NCI-H2171 (cell line): ENCODE measurements at regions not wholly inside any gene's neighbourhood (a gene's known extent, or its start where the extent isn't known, plus 50 kb on each side); places are given as distances from the start of the nearest gene placed in this dataset.
"Not testable (repeated sequence)": the region's sequence is repeated elsewhere in the genome, so short reads cannot be mapped to it uniquely, and the experiment has no call there.

ENCODE experiments used
- DNase-seq: peaks from one replicate; lab custom pipeline; 2025; lab: John Stamatoyannopoulos, UW

DNA sequence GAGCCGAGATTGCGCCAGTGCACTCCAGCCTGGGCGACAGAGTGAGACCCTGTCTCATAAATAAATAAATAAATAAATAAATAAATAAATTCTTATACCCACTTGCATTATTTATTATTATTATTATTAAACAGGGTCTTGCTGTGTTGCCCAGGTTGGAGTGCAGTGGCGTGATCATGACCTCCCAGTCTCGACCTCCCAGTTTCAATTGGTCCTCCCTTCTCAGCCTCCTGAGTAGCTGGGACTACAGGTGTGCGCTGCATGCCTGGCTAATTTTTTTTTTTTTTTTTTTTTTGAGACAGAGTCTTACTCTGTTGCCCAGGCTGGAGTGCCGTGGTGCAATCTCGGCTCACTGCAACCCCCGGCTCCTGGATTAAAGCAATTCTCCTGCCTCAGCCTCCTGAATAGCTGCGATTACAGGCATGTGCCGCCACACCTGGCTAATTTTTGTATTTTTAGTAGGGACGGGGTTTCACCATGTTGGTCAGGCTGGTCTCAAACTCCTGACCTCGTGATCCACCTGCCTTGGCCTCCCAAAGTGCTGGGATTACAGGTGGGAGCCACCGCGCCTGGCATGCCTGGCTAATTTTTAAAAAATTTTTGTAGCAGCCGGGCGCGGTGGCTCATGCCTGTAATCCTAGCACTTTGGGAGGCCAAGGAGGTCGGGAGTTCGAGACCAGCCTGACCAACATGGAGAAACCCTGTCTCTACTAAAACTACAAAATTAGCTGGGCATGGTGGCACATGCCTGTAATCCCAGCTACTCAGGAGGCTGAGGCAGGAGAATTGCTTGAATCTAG is 150.2 kb downstream of the SEC14L1 start:
- DNase-seq = not testable (repeated sequence)

DNA sequence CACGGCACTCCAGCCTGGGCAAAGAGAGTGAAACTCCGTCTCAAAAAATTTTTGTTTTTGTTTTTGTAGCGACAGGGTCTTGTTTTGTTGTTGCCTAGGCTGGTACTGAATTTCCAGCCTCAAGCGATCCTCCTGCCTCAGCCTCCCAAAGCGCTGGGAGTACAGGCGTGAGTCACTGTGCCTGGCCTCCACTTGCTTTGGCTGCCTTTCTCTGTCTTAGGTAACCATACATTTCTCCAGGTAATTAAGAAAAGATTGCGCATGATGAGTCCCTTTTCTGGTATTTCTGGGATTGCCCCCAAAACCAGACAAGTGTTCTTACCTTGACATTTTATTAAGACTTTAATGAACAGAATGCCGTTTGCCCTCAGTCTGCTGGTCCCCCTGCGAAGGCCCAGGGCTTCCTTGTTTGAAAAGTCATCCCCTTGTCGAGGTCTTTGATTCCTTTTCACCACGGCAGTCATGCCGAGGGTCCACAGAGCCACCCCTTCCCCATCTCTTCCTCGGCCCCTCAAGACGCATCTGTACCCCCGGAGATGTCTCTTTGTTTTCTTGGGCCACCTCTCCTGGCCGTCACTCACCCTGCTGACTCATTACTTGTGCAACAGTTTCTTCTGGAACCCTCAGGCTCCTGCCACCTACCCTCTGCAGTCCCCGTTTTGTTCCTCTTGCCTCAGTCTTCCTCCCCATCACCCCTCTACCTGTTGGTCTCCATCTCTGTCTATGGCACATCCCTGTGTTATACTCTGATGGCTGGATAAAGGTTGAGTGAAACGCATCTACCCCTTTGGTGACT is 151.0 kb downstream of the SEC14L1 start:
- no peak for DNase-seq

DNA sequence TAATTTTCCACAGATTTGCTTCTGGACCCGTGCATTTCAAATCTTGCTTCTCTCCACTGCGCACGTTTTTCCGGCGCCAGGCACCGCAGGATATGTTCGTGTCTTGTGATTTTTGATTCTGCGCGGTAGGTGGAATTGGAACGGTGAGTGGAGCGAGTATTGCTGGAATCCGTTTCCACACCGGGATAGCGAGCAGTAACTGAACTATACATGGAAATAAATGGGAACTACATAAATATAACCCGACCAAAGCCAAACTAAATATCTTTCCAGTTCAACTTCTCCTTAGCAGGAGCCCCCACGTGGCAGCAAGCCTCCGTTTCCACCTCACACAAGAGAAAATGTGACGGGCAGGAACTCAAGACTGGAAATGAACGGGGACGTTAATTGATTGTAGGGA is 154.0 kb downstream of the SEC14L1 start:
- DNase-seq = no peak

DNA sequence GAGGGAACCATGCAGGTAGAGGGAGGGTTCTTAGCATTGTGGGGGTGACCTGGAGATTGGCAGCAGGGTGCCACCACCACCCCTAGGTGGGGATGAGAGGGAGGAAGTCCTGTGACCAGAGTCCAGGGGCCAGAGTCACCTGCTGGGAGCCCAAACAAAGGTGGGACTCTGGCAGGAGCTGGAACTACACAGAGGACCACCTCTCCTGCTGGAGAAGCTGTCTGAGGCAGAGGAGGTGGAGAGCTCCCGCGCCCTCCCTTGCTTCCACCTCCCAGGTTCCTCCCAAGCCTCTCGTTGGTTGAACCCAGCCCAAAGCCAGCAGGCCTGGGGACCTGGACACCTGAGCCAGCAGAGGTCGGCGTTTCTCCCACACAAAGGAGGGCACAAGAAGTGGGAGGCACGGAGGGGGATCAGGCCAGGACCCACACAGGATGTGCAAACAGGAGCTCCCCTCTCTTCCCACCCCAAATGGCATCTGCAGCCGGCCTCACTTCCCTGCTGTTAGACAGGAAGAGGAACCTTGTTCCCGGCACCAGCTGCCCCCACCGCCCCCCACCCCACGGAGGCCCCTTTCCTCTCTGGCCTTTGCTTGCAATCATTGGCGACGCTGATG is 154.6 kb downstream of the SEC14L1 start:
- no peak for DNase-seq

DNA sequence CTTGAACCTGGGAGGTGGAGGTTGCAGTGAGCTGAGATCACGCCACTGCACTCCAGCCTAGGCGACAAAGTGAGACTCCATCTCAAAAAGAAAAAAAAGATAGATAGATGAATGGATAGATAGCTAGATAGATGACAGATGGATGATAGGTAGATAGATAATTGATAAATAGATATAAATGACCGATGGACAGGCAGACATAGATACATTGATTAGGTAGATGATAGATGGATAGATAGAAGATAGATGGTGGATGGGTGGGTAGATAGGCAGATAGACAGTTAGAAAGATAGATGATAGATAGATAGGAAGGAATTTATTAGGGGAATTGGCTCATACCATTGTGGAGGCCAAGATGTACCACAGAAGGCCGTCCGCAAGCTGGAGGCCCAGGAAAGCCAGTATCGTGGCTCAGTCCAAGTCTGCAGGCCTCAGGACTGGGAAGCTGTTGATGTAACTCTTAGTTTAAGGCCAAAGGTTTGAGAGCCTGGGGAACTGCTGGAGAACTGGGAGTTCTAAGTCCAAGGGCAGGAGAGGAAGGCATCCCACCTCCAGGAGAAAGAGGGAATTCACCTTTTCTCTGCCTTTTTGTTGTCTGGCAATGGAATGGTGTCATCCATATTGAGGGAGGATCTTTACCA is 156.1 kb downstream of the SEC14L1 start:
- DNase-seq = no peak

DNA sequence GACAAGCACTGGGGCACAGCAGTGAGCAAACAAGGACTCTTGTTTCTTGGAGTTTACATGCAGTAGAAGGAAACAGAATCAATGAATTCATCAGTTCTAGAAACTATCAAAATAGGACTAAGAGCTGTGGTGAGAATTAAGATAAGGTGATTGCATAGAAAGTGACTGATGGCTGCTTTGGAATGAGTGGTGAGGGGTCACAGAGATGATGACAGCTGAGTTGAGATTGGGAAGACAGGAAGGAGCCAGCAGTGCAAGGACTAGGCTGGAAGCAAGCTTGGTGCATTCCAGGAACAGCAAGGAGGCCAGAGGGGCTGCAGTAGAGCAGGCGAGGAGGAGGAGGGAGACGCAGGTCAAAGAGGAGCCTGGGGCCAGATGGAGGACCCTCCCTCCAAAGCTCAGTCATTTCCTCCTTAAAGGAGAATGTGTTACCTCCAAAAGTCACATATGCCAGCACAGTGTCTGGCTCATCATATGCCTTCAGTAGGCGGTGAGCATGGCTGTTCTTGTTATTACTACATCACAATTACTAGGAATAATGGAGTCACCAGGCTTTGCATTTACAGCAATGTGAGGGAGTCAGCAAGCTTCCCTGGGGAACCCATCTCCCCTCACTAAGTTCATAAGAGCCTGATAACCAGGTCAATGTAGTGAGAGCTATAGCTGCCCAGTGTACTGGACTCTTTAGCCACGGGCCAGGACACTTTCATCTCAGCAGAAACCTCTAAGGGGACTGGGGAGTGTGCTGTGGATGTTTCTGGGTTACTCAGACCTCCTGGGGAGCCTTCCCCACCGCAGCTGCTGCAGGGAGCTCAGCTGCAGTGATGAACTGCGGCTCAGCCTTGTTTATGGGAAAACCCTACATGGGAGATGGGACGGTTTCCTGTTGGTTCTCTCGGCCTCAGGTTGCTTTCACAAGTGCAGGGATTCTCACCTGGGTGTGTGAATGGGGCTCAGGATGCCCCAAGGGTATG is 157.2 kb downstream of the SEC14L1 start:
- no peak for DNase-seq

DNA sequence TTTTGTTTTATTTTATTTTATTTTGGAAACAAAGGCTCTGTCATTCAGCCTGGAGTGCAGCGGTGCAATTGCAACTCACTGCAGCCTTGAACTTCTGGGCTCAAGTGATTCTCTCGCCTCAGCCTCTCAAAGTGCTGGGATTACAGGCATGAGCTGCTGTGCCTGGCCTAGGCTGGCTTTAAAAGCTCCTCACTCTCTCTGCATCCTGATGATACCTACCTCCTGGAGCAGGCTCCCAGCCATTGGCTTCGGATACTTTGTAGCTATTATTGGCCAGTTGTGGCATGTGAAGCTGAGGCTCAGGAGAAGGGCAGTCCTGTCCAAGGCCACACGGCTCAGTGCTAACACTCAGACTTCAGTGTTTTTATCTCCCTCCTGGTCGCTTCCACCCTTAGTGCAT is 158.0 kb downstream of the SEC14L1 start:
- DNase-seq = no peak

DNA sequence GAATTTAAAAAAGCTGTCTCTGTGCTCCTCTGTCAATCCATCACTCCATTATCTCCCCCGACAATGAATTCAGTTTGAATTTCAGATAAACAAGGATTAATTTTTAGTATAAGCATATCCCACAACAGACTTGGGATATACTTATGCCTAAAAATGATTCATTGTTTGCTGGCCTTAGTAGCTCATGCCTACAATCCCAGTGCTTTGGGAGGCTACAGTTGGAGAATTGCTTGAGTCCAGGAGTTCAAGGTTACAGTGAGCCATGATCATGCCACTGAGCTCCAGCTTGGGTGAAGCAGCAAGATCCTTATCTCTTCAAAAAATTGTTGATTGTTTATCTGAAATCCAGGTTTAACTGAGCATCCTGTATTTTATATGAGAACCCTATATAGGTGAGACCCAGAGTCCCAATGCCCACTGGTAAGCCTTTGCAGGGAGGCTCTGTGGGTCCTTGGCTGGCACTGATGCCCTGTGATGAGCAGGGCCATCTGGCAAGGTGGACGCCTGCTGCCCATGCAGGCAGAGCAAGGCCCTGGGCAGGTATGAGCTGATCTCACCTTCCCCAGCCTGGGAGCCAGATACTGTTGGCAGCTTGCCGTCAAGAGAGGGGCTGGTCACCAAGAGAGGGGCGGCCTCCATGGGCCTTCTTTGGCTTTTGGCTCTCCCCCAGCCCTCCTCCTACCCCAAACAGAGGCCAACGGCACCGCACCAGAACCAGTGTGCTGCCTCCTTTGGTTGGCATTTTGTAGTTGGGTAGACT is 158.7 kb downstream of the SEC14L1 start:
- no peak for DNase-seq

DNA sequence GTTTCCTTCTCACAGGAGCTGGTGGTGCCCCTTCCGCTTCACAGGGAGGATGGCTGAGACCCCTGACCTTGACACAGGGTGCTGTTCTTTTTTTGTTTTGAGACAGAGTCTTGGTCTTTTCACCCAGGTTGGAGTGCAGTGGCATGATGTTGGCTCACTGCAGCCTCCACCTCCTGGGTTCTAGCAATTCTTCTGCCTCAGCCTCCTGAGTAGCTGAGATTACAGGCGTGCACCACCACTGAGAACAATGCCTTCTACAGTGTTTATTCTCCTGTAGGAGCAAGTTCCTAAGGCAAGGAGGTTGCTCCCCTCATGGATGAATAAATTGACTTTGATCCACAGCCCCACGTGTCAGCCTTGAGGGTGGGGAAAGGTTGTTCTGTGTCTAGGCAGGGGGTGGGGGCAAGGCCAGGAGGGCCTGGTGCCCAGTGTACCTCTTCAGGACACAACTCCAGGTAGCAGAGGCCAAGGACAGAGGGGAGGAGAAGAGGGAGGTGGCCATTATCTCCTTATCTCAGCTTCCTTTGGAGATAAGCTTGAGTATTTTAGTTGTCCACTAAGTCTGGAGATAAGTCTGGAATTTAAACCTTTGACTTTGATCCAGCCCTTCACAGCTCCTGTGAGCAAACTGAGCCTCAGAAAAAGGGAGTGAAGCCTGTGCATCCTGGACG is 159.4 kb downstream of the SEC14L1 start:
- no peak for DNase-seq

DNA sequence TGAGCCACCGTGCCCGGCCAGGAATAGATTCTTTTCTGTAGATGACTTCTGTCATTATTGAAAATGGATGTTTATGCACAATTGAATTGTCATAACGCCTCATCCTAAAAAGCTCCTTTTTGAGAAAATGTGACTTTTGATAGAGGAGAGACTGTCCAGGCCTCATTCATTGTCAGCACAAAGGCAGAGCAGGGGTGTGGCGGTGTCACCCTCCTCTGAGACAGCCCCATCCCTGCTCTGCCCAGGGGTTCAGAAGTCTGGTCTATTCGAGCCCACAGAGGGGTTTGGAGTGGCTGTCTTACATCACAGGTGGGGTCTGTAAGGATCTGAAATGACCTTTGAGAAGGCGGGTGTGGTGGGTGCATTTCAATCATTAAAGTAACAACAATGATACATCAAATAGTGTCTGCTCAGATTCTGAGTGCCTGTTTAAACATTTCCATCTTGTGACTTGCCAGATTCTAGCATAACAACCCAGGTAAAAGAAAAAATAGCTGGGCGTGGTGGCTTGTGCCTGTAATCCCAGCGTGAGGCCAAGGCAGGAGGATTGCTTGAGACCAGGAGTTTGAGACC is 161.0 kb downstream of the SEC14L1 start:
- no peak for DNase-seq

DNA sequence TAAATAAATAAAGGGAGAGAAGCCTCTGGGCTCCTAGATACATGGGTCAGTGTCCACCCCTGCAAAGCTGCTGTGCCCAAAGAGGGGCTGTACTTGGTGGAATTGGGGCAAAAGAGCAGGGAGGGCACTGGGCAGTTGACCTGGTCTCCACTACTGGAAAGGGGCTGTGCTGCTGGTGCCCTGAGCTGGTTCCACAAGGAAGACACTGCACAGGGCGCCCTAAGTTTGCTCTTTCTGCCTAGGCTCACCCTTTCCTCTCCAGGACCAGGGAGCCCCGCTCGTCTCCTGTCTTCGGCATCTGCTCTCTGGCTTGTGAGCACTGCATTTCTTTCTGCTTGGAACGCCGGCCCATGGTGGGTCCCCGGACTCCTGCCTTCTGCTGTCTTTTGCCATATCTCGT is 161.9 kb downstream of the SEC14L1 start:
- no peak for DNase-seq

DNA sequence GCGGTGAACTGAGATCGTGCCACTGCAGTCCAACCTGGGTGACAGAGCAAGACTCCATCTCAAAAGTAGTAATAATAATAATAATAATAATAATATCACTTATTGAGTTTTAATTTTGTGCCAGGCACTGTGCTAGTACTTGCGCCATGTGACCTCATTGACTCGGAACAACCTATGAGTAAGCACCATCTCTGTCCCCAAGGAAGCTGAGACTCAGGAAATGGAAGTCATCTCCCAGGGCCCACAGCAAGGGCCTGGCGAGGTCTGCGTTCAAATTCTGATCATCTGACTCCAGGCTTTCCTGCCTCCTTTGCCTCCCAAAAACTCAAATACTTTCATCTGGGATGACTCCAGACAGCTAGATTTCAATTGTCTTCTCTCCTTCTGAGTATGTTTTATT is 162.9 kb downstream of the SEC14L1 start:
- DNase-seq = no peak

DNA sequence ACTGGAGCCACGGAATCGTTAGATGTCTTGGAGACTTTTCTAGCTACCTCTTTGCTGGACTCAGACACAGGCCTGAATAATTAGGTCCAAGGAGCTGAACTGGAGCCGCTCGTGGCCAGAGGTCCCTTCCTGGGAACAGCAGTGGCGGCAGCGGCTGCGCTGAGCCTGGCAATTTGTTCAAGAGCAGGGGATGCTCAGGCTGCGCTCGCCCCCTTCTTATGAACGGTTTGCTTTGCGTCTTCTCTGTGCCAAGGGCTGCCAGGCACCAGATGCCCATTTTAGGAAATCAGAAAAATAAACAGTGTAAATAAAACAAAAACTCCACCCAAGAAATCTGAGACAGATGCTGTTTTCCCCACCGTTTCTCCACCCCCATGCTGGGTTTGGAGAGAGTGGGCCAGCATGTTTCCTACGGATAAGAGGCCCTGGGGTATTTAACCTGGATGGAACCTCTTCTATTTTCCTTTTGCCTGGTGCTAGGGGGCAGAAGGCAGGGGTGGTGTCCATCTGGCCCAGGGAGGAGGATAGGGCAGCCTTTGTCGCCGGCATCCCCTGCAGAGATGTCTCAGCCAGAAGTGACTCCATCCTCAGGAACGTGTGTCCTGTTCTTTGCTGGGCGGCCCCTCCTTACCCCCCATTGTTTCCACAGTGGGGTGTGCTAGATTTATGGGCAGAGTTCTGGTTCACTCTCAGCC is 163.4 kb downstream of the SEC14L1 start:
- peak; percentile 20 for DNase-seq

DNA sequence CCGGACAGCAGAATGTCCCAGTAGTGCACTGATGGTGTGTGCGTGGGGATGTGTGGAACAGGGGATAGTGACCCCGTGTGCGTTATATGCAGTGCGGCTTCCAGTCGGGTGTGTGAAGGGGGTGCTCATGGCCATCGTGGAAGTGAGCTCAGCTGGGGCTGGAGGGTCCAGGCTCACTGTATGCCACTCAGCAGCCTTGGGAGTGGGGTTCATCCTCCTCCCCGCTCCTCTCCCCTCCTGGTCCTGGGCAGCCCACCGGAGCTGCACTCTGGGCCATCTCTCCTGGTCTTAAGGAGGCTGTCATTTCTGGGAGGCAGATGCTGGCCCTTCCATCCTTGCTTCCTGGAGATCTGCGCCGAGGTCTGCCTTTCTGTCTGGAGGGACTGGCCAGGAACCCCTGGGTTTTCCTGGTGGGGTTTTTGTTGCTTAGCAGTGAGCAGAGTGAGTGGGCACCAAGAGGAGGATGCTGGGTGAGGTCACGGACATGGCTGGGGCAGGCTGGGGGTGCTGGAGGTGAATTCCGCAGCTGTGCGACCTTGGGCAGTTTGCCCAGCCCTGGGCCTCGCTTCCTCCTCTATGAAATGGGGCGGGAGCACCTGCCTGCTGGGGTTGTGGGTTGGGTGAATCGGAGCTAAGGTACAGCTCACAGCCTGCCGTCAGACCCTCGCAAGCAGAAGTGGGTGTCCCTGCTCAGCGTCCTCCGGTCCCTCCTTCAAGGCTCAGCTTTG is 164.1 kb downstream of the SEC14L1 start:
- DNase-seq = no peak

DNA sequence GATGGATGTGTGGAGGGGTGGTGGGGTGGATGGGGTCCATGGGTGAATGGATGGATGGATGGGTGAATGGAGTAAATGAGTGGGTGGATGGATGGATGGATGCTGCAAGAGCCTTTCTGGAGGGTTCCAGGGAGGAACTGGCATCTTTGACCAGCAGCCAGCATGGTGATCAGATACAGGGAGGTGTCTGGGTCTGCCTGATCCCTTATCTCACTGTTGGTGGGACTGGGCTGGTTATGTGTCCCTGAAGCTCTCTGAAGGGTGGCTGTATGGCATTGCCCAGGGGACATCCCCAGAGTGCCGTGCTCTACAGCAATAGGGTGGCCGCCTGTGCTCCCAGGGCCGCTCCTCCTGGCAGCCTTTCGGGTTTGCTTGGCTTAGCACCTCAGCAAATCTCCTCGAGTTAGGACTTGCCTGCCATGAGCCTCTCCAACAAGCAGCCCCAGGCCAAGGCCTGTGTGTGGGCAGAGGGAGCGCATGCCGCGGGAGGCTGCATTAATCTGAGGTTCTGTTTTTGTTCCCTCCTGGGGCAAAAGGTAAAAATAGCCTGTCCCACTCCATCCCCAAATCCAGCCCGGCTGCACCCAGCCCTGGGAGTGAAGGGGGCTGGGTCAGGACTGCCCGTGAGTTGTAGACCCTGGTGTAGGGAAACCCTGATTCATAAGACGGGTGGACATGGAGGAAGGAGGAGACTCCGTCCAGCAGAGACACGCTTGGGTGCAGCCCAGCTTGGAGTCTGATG is 165.4 kb downstream of the SEC14L1 start:
- DNase-seq = no peak

DNA sequence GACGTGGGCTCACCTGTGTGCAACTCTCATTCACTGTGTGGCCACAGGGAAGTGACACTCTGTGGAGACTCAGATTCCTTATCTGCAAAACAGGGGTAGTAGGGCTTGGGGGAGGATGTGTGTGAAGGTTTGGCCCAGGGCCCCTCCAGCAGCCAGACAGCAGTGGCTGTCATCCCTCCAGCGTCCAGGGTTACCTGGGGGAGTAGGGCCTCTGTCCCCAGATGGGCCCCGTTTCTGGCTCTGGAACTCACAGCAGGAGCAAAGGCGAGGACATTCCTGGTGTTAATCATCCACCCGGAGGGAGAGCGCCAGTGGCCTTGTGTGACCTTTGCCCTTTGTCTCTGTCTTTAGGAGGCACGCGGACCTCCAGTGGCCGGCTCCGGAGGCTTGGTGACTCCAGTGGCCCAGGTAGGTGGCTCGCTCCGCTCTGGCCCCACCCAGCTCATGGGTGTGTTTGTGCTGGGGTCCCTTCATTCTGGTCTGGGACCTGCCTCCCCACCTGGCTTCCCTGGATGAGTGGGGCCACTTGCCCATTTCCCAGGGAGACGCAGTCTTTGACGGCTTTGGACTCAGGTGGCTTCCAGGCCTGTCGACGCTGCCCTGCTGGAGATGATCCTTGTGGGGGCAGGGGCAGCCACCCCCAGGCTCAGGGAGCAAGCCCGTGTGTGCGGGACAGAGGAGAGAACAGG is 166.2 kb downstream of the SEC14L1 start:
- DNase-seq = no peak
